ENCODE measurements at regions not wholly inside any gene's neighbourhood (a gene's known extent, or its start where the extent isn't known, plus 50 kb on each side); places are given as distances from the start of the nearest gene placed in this dataset.
A peak's percentile ranks its signal among the peaks of the same experiment; 100 is the strongest.

DNA sequence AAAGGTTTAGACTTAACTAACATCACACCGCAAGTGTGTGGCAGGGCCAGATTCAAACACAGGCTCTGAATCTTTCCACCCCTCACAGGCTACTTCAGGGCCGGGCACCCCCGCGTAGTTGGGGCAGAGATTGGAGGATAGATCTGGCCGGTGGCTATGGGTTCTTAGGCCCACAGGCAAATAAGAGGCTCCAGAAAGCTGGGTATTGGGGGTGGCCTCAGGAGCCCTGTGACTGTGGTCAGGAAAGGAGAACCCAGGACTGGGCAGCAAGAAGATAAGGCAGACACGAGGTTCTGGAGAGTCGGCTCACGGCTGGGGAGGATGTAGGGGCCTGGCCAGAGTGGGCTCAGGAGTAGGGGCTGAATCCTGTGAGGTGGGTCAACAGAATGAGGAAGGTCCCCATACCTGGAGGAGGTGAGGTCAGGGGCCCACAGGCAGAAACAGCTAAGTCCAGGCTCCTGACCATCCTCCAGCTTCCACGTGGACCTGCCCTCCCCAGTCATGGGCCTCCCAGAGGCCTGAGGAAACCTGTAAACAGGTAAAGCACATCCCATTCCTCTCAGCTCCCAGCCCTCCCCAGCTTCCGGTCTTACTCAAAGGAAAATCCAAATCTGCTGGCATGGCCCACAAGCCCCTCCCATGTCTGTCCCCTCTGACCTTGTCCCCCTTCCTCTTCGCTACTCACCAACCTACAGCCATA, 306.2 kb downstream of the MATN1 start:
- no peak for DNase-seq

DNA sequence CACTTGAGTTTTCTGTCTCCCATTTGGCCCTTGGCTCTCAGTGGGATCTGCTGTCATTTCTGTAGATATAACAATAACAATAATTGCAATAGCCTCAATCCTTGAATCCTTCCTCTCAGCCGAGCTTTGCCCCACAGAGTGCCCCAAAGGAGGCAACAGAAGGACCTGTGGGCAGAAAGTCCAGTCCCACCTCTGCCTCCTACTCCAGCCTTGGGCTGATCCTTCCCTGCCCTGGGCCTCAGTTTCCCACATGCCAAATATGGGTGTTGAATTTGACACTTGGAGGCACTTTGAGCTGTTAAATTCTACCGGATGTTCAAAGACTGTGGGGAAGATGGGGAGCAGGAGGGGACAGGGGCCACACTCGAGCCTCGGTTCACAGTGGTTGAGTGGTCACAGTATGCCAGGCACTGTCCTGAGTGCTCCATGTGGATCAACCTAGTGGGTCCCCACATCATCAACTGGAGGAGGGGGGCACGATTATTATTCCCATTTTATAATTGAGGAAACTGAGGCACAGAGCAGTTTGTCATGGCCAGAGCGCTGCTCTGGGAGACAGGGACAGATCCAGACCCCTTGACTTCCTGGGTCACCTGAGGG, 307.1 kb downstream of the MATN1 start:
- no peak for DNase-seq

DNA sequence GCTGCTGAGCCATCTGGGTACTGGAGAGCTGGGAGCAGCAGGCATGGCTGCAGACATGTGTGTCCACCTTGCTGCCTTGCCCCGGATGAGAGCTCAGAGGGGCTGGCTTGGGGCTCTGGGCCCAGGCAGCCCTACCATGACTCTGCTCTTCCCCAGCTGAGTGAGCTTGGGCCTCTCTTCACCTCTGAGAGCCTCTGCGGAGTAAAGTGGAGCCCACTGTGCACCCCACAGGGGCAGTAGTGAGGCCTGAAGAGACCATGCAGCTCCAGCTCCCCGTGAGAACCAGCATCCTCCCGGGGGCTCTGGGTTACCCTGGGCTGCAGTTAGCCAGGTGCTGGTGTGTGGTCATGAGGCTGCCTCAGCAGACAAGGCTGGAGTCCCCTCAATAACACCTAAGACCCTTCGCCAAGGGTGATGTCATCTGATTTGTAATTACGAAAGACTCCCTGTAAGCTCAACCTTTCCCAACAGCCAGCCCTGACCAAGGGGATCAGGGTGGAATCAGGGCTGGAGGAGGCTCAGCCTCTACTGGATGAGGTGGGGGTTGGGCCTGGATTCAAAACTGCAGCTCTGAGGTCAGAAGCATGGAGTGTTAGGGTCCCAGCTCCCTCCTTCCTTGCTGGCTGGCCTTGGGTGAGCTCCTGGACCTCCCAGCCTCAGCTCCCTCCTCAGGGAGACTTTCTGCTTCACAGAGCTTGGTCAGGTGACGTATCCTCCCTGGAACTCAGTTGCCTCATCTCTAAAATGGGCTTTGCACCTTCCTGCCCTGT, 308.0 kb downstream of the MATN1 start:
- no peak for DNase-seq

DNA sequence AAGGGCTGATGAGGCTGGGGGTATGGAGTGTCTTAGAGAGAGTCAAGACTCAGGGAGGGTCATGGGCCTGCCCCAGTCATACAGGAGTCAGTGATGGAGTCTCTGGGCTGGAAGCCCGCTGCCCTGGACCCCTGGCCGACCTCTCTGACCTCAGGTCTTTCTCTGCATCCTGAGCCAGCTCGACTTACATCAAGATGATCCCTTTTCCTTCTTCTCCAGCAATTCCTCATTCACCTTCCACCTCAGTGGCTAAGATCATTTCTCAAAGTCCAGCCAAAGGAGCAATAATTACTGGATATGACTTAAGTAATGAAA, 308.6 kb downstream of the MATN1 start:
- DNase-seq: no peak

DNA sequence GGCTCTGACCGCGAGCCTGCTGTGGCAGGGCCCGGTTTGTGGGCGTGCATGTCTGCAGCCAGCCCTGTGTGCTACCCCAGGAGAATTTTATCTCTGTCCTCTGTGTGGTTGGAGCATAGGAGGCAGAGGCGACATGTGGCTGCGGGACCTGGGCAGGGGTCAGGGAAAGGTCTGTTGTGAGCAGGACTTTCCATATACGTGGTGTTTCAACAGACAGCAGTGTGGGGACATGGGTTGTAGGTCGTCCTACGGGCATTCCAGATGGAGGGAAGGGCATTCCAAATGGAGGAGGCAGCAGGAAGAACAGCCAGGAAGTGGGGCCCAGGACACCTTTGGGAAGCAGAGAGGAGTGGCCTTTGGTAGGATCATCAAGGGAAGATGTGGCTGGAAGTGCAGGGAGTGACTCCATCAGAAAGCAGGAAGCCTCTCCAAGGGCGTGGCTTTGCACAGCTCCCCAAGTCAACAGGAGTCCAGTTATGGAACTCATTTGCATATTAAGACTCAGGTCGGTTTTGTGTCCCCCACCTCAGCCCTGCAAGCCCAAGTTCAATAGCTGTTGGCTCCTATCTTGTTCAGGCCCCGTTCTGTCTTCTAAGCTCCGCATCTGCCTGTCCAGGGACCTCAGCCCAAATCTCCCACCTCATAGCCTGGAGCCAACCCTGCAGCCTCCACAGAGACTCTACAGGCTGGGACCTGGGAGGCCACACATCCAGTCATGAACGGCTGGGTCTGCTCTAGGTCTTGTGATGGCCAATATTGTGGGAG, 309.1 kb downstream of the MATN1 start:
- DNase-seq: no peak

DNA sequence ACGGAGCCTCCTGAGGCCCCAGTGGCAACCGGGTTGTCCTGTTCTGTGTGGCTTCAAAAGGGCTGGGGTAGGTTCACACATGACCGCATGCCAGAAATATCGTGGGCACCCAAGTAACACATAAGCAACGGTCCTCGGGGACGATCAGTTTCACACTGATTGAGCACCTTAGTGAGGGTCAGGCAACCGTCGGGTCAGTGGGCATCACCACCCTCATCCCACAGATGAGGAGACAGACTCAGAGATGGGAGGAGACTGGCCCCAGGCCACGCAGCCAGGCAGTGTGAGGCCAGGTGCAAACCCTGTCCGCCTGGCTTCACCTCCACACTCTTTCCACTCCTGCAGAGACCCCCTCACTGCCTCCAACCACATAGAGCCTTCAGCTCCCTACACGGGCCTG, 309.8 kb downstream of the MATN1 start:
- no peak for DNase-seq

DNA sequence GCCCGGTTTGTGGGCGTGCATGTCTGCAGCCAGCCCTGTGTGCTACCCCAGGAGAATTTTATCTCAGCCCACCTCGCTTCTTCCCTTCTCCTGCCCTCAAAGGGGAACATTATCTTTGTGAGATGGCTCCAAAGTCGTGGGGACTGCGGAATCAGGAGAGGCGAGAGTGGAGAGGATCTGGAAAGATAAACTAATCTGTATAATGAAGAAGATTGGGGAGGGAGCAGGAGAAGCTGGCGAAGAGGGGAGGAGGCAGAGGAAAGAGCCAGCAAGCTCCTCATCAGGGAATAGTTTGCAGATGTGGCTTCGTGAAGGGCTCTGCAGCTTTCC, 310.3 kb downstream of the MATN1 start:
- no peak for DNase-seq

DNA sequence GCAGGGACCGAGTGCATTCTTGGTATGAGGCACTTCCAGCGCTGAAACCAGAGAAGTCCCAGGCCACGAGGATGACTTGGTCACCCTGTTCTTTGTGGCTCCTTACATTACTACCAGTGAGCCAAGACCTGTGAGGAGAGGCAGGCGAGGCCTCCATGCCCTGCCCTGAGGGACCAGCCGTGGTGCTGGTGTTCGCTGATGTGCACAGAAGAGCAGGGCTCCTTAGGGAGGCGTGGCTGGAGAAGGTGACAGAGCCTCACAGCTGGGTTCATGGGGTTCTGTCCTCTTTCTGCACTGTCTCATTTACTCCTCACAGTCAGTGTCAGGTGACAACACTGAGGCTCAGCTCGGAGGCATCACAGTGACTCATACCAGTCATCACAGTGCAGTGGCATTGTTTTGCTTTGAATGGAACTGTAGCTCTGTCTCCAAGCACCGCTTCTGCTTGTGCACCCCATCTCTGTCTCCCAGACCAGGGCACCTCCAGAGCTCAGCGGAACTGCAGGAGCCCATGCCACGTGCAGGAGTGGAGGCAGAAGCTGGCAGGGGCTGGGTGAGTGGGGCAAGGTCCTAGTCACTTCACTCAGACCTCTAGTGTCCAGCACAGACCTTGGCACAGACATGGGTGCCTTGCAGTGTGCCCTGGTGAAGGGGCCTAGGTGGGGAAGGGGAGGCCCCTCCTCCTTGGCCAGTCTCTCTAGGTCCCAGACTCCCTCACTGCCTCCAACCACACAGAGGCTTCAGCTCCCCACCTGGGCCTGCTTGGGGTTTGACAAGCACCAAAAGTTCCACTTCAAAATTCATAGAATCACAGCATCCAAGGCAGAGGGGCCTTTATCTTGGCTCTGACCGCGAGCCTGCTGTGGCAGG, 310.9 kb downstream of the MATN1 start:
- no peak for DNase-seq

DNA sequence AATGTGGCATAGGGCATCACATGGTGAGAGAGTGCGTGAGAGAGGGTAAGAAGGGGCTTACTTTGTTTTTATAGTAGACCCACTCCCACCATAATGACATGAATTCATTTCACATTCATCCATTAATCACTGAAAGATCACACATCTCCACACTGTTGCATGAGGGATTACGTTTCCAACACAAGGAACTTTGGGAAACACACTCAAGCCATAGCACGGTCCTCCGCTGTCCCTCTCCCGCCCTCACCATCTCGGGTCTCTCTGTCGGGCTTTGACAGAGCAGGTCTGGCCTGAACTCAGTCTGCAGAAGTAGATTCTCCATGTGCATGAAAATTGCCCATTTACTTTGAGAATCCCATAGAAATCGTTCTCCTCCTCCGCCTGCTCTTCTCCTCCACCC, 312.2 kb downstream of the MATN1 start:
- no peak for DNase-seq

DNA sequence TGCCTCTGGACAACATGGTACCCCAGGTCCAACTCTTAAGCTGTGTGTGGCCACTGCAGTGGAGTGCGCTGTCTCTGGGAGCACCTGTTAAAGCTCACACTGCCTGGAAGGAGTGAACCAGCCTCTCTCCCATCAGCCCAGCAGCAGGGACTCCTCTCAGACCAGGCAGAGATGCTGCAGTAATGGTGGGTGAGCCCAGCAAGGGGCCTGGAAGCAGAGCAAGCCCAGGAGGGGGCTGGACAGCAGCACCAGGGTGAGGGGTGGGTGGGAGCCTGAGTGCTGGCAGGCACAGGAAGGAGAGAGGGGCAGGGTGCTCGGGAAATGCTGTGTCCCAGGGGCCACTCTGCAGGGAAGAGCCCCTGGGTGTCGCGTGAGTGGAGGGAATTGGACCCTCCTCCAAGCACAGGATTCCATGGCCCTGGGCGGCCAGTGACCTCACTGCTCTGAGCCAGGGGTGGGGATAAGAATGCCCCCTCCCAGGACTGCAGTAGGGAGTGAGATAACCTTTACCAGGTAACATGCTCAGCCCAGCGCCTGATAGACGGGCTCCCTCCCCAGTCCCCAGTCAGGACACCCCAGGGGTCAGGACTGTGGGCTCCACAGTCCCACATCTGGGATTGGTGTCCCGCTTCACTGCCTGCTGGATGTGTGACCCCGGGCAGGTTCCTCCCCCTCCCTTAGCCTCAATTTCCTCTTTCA, 313.1 kb downstream of the MATN1 start:
- no peak for DNase-seq

DNA sequence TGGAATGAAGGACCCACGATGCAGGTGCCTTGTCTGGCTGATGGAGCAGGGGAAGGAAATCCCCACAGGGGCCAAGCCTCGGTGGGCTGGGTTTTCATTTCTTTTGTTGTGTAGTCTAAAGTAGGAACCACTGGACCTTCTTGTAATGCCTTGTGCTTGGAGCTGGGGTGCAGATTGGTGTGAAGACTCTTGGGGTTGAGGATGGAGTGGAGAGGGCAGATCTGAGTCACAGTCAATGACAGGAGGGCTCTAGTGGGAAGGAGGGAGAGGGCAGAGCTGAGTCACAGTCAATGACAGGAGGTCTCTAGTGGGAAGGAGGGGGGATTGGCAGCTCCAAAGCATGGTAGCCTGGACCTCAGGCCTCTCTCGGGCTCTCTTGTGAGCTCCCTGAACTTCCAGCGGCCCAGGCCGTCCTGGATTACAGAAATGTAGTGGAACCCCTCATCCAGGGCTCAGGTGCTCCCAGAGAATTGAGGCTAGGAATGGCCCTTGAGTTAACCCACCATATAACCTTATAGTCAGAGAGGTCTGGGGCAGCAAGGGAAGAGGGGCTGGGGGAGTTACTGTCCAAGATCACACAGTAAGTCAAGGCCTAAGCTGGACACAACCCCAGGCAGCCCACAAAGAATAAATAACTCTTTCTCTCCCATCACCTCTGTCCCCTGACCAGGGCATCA, 313.8 kb downstream of the MATN1 start:
- DNase-seq: no peak

DNA sequence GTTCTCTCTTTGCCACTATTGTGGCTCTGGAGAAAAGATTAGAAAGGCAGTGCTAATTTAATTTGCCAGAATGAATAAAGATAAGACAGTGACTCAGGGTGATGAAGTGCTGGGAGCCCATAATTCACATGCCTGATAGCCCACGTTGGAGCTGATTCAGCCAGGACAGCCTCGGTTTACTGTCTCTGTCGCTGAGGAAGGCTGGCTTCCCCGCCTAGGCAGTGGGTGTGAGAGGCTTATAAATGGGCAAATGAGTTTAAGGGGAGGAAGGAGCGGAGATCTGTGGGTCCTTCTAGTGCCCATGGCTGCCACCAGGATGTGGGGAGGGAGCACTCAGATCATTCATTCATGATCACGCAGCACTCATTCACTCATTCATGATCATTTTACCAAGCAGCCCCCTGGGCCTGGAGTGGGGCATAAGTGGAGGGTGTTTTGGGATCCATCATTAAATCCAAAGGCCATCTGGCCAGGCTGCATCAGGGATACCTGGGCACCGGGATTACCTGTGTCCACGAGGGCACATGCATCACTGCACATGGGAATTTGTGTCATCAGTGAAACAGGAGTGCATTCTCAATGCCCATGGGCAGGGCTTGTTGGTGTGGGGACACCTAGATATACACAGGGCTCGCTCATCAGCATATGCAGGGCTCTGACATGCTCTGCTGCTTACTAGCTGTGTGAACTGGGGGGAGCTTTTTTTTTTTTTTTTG, 315.4 kb downstream of the MATN1 start:
- no peak for DNase-seq

DNA sequence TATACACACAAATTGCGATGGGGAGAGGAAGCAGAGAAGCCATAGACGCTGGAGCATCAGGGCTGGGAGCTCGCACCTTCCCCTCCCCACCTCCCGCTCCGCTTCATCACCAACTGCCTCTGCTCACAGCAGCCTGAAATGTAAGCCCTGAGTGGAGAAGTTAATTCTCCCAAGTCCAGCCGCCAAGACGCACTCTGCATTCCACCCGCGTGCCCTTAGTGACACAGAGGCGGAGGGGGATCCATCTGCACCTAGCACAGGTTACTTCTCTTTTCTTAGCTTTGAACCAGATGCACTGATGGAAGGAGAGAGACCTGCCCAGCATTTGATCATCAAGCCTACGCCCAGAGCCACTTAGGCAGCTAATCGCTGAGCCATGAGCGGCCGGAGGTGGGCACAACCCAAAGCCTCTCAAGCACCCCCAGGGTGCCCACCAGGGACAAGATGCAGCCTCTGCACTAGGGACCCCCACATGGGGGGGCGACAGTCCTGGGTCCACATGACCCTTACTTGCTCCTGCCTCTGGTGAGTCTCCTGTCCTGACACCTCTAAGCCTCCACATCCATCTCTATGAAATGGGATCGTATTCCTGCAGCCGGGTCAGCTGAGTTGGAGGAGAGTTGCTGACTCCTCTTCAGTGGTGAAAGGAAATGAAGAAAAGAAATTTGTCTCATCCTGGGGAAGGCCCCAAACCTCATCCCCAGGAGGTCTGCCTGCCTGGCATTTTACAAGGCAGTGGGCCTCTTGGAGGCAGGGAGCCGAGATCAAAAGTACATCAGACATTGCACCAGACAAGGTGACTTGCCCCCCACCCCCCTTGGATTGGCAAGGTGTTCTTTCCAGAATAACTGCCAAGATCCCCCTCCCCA, 316.2 kb downstream of the MATN1 start:
- no peak for DNase-seq

DNA sequence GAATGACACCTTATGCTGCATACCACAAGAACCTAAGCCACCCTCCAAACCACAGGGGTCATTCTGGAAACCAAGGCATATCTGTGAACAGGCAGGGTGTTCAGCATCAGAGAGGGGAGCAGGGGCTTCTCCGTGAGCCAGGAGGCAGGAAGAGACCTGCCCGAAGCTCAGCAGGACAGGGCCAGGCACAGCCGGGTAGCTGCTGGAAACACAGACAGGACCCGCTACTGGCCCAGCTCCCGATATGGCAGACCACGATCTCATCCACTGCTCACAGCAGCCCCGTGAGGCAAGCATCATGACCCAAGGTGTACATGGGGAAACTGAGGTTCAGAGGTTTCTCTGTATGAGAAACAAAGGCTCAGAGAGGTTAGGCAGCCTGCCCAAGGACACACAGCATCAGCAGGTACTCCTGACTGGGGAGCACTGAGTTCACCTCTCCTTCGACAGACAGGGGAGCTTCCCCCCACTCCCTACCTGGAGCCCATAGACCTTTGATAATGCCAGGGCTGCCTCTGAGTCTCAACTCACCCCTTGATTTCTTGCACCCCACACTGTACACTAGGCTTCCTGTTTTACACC, 317.7 kb downstream of the MATN1 start:
- no peak for DNase-seq

DNA sequence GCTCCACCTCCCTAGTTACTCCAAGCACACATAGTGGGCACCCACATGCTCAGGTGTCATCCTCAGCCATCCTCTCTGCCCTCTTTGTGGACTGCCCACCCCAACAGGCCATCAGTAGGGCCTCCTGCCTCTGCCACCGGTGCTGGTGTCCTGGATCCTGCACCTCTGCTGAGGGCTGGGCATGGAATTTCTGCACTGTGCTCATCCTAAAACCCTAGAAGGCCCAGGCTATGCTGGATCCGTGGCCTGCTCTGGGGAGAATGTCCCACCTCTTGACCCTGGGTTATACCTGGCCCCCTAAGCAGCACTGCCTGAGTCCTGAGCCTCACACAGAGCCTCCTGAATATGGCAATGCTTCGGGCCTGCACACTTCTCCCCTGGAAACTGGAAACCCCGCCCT, 318.3 kb downstream of the MATN1 start:
- peak; percentile 2 for DNase-seq

DNA sequence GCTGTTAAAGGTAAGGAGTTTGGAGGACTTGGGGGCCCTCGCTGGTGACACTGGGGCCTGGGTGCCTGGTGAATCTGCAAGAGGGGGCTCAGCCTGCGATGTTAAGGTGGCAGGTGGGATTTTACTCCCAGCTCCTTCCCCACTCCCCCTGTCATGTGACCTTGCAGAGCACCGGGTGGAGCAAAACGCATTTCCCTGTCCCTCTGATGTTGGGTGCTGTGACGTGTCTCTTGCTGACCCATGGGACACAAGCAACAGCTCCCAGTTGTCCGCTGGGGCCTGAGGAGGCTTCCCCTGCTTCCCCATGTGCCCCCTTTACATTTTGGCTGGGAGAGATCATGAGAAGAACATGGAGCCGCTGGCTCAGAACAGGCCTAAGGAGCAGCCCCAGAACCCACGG, 319.0 kb downstream of the MATN1 start:
- peak; percentile 6 for DNase-seq

DNA sequence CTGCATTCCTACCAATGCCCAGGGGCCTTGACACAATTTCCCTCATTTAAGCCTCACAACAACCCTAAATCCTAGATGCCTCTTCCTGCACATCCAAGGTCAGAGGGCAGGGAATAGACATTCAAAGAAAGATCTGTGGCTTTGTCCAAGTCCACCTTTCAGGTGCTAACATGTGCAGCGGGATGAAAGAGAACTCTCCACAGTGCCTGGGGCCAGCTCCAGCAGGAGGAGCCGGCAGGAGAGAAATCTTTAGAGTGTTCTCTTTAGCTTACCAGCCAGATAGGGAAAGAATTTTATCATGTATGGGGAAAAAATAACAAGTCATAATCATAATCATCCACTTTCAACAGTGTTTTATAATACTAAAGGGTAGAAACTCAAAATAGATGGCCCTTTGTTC, 319.7 kb downstream of the MATN1 start:
- DNase-seq: no peak

DNA sequence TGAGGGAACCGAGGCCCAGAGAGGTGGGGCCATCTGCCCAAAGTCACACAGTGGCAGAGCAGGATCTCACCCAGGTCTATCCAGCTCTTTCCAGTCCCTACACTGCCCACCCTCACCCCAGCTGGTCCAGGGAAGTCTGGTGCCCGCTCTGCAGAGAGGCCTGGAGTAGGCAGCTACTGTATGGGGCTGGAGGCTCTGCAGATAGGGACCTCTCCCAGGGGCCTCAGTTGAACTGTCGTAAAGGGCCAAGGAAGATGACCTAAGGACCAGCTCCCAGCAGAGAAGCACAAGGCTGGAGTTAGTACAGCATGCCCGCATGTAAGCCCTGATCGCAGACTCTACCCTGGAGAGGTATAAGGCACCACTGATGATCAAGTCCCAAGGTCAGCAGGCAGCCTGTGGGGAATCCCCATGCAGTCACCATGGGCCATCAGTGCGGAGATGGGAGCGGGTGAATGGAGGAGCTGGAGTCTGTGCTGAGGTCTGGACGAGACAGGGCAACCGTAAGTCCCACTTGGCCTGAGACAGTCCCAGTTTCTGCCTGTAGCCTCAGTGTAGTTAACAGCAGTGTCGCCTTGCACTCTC, 320.2 kb downstream of the MATN1 start:
- peak; percentile 2 for DNase-seq

DNA sequence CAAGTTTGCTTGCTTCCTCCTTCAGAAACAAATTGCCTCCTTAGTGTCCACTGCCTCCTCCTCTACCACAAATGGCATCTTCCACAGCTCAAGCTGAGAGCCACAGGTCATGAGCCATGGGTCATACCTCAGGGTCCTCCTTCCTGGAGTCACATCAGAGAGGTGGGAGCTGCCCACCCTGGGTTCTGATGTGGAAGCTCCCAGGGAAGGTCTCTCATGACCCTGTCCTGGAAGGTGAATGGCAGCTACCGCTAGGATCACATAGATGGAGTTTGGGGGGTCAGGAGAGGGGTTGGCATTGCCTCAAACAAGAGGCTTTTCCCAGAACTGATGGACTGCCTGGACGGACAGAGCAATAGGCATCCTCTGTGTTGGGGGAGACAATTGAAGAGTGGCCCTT, 321.4 kb downstream of the MATN1 start:
- DNase-seq: peak; percentile 6
